RWPE2 (cell line): ENCODE measurements at regions not wholly inside any gene's neighbourhood (a gene's known extent, or its start where the extent isn't known, plus 50 kb on each side); places are given as distances from the start of the nearest gene placed in this dataset.

Source experiments
- ATAC-seq: fragments of 200-7000 bp; cut with Tn5 transposase; 3 replicates; pipeline ENCODE4 v1.9.1; 2021; ENCODE audit warnings: low read depth
- DNase-seq: peaks from one replicate; pipeline ENCODE4 v3.0.0-alpha.2; 2020; ENCODE audit warnings: low spot score
- H3K27ac ChIP-seq: fragments of 450-650 bp; 2 replicates; pipeline ENCODE4 v1.5.1; 2017; ENCODE audit warnings: mild to moderate bottlenecking; ENCODE audit not compliant: poor library complexity, severe bottlenecking
- H3K27me3 ChIP-seq: fragments of 250-450 bp; sonication (Bioruptor Pico); 2 replicates; pipeline ENCODE4 v1.5.1; 2021; ENCODE audit warnings: mild to moderate bottlenecking, moderate library complexity; ENCODE audit not compliant: insufficient read depth, poor library complexity, severe bottlenecking
- H3K36me3 ChIP-seq: fragments of 250-450 bp; sonication (Bioruptor Pico); 2 replicates; pipeline ENCODE4 v1.5.1; 2020; ENCODE audit warnings: low read depth, mild to moderate bottlenecking, moderate library complexity
- H3K4me1 ChIP-seq: fragments of 250-450 bp; sonication (Bioruptor Pico); 2 replicates; pipeline ENCODE4 v1.5.1; 2021; ENCODE audit warnings: mild to moderate bottlenecking, moderate library complexity; ENCODE audit not compliant: insufficient read depth, poor library complexity, severe bottlenecking
- H3K4me3 ChIP-seq: fragments of 250-450 bp; sonication (Bioruptor Pico); 2 replicates; pipeline ENCODE4 v1.5.1; 2021; ENCODE audit warnings: mild to moderate bottlenecking, moderate library complexity; ENCODE audit not compliant: severe bottlenecking
- H3K9me3 ChIP-seq: fragments of 250-450 bp; sonication (Bioruptor Pico); 2 replicates; pipeline ENCODE4 v1.5.1; 2021; ENCODE audit warnings: mild to moderate bottlenecking, moderate library complexity; ENCODE audit not compliant: severe bottlenecking
- CTCF ChIP-seq: fragments of 450-650 bp; IDR thresholded peaks from one replicate; pipeline ENCODE4 v1.5.1; 2017; ENCODE audit warnings: mild to moderate bottlenecking, moderate library complexity; ENCODE audit not compliant: poor library complexity, severe bottlenecking

GRCh38 chr2:121895723-121896571 lies 140.5 kb downstream of the TSN start:
- DNase-seq (no peak), ATAC-seq (no peak)
- no peaks in the 10 kb centered on the region for H3K36me3 ChIP-seq
- H3K4me1 ChIP-seq, result peaks cover 3% of the 10 kb centered on the region
- no peaks in the 10 kb centered on the region for H3K27me3 ChIP-seq
- no peak overlapping the region for H3K4me3 ChIP-seq
- no peaks in the 10 kb centered on the region for H3K9me3 ChIP-seq
- no peak for TF ChIP-seq CTCF
- H3K27ac ChIP-seq, result no peak overlapping the region

GRCh38 chr2:121897335-121897970 lies 142.0 kb downstream of the TSN start:
- Histone ChIP-seq H3K27ac (no peak overlapping the region), H3K36me3 (no peaks in the 10 kb centered on the region), H3K4me1 (peaks cover 3% of the 10 kb centered on the region), H3K4me3 (no peak overlapping the region), H3K9me3 (no peaks in the 10 kb centered on the region), H3K27me3 (no peaks in the 10 kb centered on the region)
- TF ChIP-seq CTCF, result peak; percentile 45
- ATAC-seq (peak; percentile 38; the same call in 1 of the 3 replicates), DNase-seq (no peak)

- Histone ChIP-seq H3K27me3 (no peaks in the 10 kb centered on the region), H3K4me1 (peaks cover 3% of the 10 kb centered on the region), H3K9me3 (no peaks in the 10 kb centered on the region), H3K27ac (no peak overlapping the region), H3K4me3 (no peak overlapping the region), H3K36me3 (no peaks in the 10 kb centered on the region)
- DNase-seq (no peak), ATAC-seq (peak; percentile 69)
- no peak for TF ChIP-seq CTCF
Measured at GRCh38 chr2:121898483-121898882, 143.0 kb downstream of the TSN start.

GRCh38 chr2:121900391-121900790 lies 144.9 kb downstream of the TSN start:
- no peak overlapping the region for H3K27ac ChIP-seq
- no peak for TF ChIP-seq CTCF
- H3K9me3 ChIP-seq, result no peaks in the 10 kb centered on the region
- ATAC-seq (no peak), DNase-seq (no peak)
- H3K4me3 ChIP-seq, result no peak overlapping the region
- H3K4me1 ChIP-seq, result peaks cover 3% of the 10 kb centered on the region
- no peaks in the 10 kb centered on the region for H3K36me3 ChIP-seq
- H3K27me3 ChIP-seq, result no peaks in the 10 kb centered on the region
